Uterus (tissue), 2 donors: ENCODE measurements at regions not wholly inside any gene's neighbourhood (a gene's known extent, or its start where the extent isn't known, plus 50 kb on each side); places are given as distances from the start of the nearest gene placed in this dataset.

Experiments used
- CTCF ChIP-seq, 4 experiments: fragments of 200-600 bp in 2 of 4; fragments of 450-650 bp in 2 of 4; sonication (generic) in 2 of 4; IDR thresholded peaks; one replicate each; pipeline ENCODE4 v1.5.1; 2016 to 2019; ENCODE audit warnings: antibody characterized with exemption in 4 of 4, mild to moderate bottlenecking in 2 of 4, moderate library complexity in 1 of 4
- POLR2A ChIP-seq, 2 donors: fragments of 450-650 bp; IDR thresholded peaks; one replicate each; pipeline ENCODE4 v1.6.1; 2016; ENCODE audit warnings: antibody characterized with exemption in 2 of 2, mild to moderate bottlenecking in 1 of 2, moderate library complexity in 1 of 2

DNA sequence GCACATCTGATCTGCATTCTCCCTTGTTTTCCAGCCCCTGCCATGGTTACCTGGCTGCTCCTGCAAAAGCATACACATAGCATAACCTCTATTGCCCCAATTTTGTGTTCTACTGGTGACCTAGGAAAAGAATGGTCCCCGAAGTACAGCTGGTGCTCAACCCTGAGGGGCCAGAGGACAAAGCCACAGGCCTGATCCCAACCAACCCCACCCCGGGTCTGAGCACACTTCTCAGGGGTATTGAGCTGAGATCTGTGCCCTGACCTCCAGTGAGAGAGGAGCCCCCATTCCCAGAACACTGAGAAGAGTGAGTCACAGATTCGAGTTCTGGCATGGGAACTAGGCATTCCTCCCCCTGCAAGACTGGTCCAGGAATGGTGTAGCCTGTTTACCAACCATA is 465.5 kb upstream of the ACTRT1 start:
- TF ChIP-seq CTCF (IDR thresholded peaks at IDR 0.05) = no peak
- no peak for TF ChIP-seq POLR2A (IDR thresholded peaks at IDR 0.05)
